ENCODE measurements at regions not wholly inside any gene's neighbourhood (a gene's known extent, or its start where the extent isn't known, plus 50 kb on each side); places are given as distances from the start of the nearest gene placed in this dataset.

GRCh38 chr7:132023466-132023865 lies 467.0 kb upstream of the PODXL start:
- no peak for DNase-seq (ENCODE audit: low spot score)
- Histone ChIP-seq H3K4me3 (ENCODE audit: low read depth, low read length, poor library complexity, severe bottlenecking) (no peak overlapping the region), H3K27me3 (replicated peaks; ENCODE audit: insufficient read depth, low read depth, low read length, poor library complexity) (peaks cover 21% of the 10 kb centered on the region), H3K9me3 (ENCODE audit: low read depth, low read length, poor library complexity, severe bottlenecking) (no peaks in the 10 kb centered on the region), H3K4me1 (ENCODE audit: insufficient read depth, low read length, poor library complexity, severe bottlenecking) (no peaks in the 10 kb centered on the region), H3K27ac (ENCODE audit: low read depth, low read length, poor library complexity, severe bottlenecking) (no peak overlapping the region), H3K36me3 (ENCODE audit: insufficient read depth, low read length, poor library complexity, severe bottlenecking) (no peaks in the 10 kb centered on the region)
- POLR2A ChIA-PET (ENCODE audit: low non-redundant PET), result no interaction called here
- intact Hi-C loops (cut with micrococcal nuclease; ENCODE audit: unreplicated experiment), result no loop called here
- CTCF ChIA-PET, result no interaction called here
- BruUV-seq (replicated peaks), result no TSS peak
- TF ChIP-seq EZH2 (IDR thresholded peaks at IDR 0.05; ENCODE audit: borderline replicate concordance, low read depth, low read length, poor library complexity, severe bottlenecking), result no peak
- no peak for TF ChIP-seq CTCF (conservative IDR thresholded peaks at IDR 0.05; ENCODE audit: low read depth, low read length)

DNA sequence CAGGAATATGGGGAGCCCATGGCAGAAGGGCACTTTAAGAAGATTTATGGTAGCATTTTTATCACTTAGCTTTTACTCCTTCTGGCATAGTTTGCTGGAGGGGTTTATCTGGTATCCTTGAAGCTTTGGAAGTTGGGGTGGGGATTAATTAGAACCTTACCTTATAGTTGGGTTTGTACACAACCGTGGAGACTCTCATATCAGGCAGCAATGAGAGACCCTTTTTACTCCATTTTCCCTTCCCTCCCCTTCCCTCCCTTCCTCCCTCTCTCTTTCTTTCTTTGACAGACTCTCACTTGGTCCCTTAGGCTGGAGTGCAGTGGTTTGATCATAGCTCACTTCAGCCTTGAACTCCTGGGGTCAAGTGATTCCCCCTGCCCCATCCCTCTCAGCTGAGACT lies 465.8 kb upstream of the PODXL start:
- H3K36me3 ChIP-seq (ENCODE audit: insufficient read depth, low read length, poor library complexity, severe bottlenecking), result no peaks in the 10 kb centered on the region
- ChIA-PET CTCF (interaction anchor here (0.6 kb wide), 1 partner anchor 185 kb away, joined by 5 read pairs; no protein-coding TSS in a partner anchor), POLR2A (ENCODE audit: low non-redundant PET) (no interaction called here)
- peaks cover 18% of the 10 kb centered on the region for H3K27me3 ChIP-seq (replicated peaks; ENCODE audit: insufficient read depth, low read depth, low read length, poor library complexity)
- BruUV-seq (replicated peaks), result no TSS peak
- H3K4me3 ChIP-seq (ENCODE audit: low read depth, low read length, poor library complexity, severe bottlenecking), result no peak overlapping the region
- H3K9me3 ChIP-seq (ENCODE audit: low read depth, low read length, poor library complexity, severe bottlenecking), result no peaks in the 10 kb centered on the region
- H3K27ac ChIP-seq (ENCODE audit: low read depth, low read length, poor library complexity, severe bottlenecking), result no peak overlapping the region
- intact Hi-C loops (cut with micrococcal nuclease; ENCODE audit: unreplicated experiment), result no loop called here
- DNase-seq (ENCODE audit: low spot score), result no peak
- TF ChIP-seq EZH2 (IDR thresholded peaks at IDR 0.05; ENCODE audit: borderline replicate concordance, low read depth, low read length, poor library complexity, severe bottlenecking), result no peak
- TF ChIP-seq CTCF (conservative IDR thresholded peaks at IDR 0.05; ENCODE audit: low read depth, low read length), result no peak
- no peaks in the 10 kb centered on the region for H3K4me1 ChIP-seq (ENCODE audit: insufficient read depth, low read length, poor library complexity, severe bottlenecking)

- POLR2A ChIA-PET (ENCODE audit: low non-redundant PET), result no interaction called here
- no peak for TF ChIP-seq EZH2 (IDR thresholded peaks at IDR 0.05; ENCODE audit: borderline replicate concordance, low read depth, low read length, poor library complexity, severe bottlenecking)
- TF ChIP-seq CTCF (conservative IDR thresholded peaks at IDR 0.05; ENCODE audit: low read depth, low read length), result no peak
- no peak overlapping the region for H3K27ac ChIP-seq (ENCODE audit: low read depth, low read length, poor library complexity, severe bottlenecking)
- no peak overlapping the region for H3K4me3 ChIP-seq (ENCODE audit: low read depth, low read length, poor library complexity, severe bottlenecking)
- peaks cover 7% of the 10 kb centered on the region for H3K27me3 ChIP-seq (replicated peaks; ENCODE audit: insufficient read depth, low read depth, low read length, poor library complexity)
- DNase-seq (ENCODE audit: low spot score), result no peak
- intact Hi-C loops (cut with micrococcal nuclease; ENCODE audit: unreplicated experiment), result no loop called here
- CTCF ChIA-PET, result no interaction called here
- no peaks in the 10 kb centered on the region for H3K9me3 ChIP-seq (ENCODE audit: low read depth, low read length, poor library complexity, severe bottlenecking)
- no peaks in the 10 kb centered on the region for H3K4me1 ChIP-seq (ENCODE audit: insufficient read depth, low read length, poor library complexity, severe bottlenecking)
- no TSS peak for BruUV-seq (replicated peaks)
- no peaks in the 10 kb centered on the region for H3K36me3 ChIP-seq (ENCODE audit: insufficient read depth, low read length, poor library complexity, severe bottlenecking)
These were observed 463.3 kb upstream of the PODXL start for GRCh38 chr7:132019703-132020102.

Data from A673 (cell line).